ENCODE measurements at regions not wholly inside any gene's neighbourhood (a gene's known extent, or its start where the extent isn't known, plus 50 kb on each side); places are given as distances from the start of the nearest gene placed in this dataset.

DNA sequence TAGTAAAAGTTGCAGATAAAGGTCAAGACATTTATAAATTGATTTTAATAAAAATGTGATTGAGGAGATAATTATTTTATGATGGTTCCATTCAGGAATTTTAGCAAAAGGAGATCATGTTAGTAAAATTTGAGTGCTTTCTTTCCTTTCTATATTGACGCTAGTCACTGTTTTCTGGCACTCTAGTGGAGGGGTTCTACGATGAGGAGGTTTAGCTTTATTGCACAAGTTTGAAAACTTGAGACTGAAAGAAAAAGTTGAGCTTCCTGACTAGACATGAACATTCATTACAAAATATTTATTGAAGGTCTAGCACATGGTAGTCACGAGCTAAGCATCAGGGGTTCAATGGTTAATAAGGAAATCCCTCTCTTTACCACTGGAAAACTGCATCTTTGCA lies 336.1 kb downstream of the SNAPC1 start:
- no peak for TF ChIP-seq POLR2A (IDR thresholded peaks at IDR 0.05)
- TF ChIP-seq CTCF (IDR thresholded peaks at IDR 0.05), result no peak
